Gastrocnemius medialis (tissue), 4 donors: ENCODE measurements at regions not wholly inside any gene's neighbourhood (a gene's known extent, or its start where the extent isn't known, plus 50 kb on each side); places are given as distances from the start of the nearest gene placed in this dataset.

Experiments used
- CTCF ChIP-seq, 5 experiments: fragments of 450-650 bp in 3 of 5; fragments of 200-600 bp in 2 of 5; sonication (generic) in 2 of 5; IDR thresholded peaks in 4 of 5; conservative IDR thresholded peaks in 1 of 5; 1 replicate in 4 of 5; 2 replicates in 1 of 5; pipeline ENCODE4 v1.5.1; 2016 to 2019; ENCODE audit warnings: antibody characterized with exemption in 5 of 5, mild to moderate bottlenecking in 3 of 5, moderate library complexity in 3 of 5
- POLR2A ChIP-seq, 2 donors: fragments of 450-650 bp; IDR thresholded peaks; one replicate each; pipeline ENCODE4 v1.6.1; 2017; ENCODE audit warnings: antibody characterized with exemption in 2 of 2, mild to moderate bottlenecking in 2 of 2, moderate library complexity in 2 of 2

DNA sequence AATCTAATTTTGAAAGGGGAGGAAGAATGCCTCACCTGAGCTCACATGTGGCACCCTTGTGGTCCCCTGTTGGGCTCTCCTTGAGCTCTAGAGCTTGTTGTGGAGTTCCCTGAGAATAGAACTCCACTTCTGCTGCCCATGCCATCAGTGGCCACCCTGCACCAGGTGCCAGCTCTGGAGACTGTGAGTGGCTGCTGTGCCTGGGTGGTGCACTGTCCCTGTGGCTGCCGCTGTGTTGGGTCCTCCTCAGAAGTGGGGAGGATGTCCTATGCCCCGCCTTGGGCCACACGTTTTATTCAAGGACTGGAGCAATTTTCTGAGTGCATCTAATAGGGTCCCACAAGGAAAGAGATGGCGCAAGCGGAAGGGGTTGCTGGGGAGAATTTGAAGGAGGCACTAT lies 67.9 kb upstream of the MAP3K7 start:
- TF ChIP-seq CTCF (IDR thresholded peaks at IDR 0.05 in 4 of 5, conservative IDR thresholded peaks at IDR 0.05 in 1 of 5) (no peak), POLR2A (IDR thresholded peaks at IDR 0.05) (no peak)
